GM06990 (cell line): ENCODE measurements at regions not wholly inside any gene's neighbourhood (a gene's known extent, or its start where the extent isn't known, plus 50 kb on each side); places are given as distances from the start of the nearest gene placed in this dataset.

Experiments used
- DNase-seq: peaks from one replicate; pipeline ENCODE4 v3.0.0-alpha.2; 2011; ENCODE audit not compliant: insufficient read length; ENCODE audit errors: extremely low read depth
- H3K27me3 ChIP-seq: replicated peaks from 2 replicates; pipeline ENCODE4 v1.6.0; 2011; ENCODE audit warnings: low read length; ENCODE audit not compliant: control insufficient read depth, insufficient read depth
- H3K36me3 ChIP-seq: 2 replicates; pipeline ENCODE4 v1.5.1; 2011; ENCODE audit warnings: low read length; ENCODE audit not compliant: control insufficient read depth, insufficient read depth
- H3K4me3 ChIP-seq: replicated peaks from 2 replicates; pipeline ENCODE4 v1.5.1; 2011; ENCODE audit warnings: low read depth, mild to moderate bottlenecking, control low read depth, low read length
- TF ChIP-seq, protein P1 (sequence below): IDR thresholded peaks from 2 replicates; pipeline ENCODE4 v1.5.1; 2011; ENCODE audit warnings: low read length, control low read depth, mild to moderate bottlenecking, inconsistent platforms; ENCODE audit not compliant: insufficient read depth, poor library complexity, severe bottlenecking

GRCh38 chr6:54059683-54060082, 51.6 kb upstream of the MLIP start:
- DNase-seq = no peak
- no peaks in the 10 kb centered on the region for H3K27me3 ChIP-seq
- H3K4me3 ChIP-seq = no peak overlapping the region
- TF ChIP-seq, protein P1, sequence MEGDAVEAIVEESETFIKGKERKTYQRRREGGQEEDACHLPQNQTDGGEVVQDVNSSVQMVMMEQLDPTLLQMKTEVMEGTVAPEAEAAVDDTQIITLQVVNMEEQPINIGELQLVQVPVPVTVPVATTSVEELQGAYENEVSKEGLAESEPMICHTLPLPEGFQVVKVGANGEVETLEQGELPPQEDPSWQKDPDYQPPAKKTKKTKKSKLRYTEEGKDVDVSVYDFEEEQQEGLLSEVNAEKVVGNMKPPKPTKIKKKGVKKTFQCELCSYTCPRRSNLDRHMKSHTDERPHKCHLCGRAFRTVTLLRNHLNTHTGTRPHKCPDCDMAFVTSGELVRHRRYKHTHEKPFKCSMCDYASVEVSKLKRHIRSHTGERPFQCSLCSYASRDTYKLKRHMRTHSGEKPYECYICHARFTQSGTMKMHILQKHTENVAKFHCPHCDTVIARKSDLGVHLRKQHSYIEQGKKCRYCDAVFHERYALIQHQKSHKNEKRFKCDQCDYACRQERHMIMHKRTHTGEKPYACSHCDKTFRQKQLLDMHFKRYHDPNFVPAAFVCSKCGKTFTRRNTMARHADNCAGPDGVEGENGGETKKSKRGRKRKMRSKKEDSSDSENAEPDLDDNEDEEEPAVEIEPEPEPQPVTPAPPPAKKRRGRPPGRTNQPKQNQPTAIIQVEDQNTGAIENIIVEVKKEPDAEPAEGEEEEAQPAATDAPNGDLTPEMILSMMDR = no peak
- no peaks in the 10 kb centered on the region for H3K36me3 ChIP-seq

DNA sequence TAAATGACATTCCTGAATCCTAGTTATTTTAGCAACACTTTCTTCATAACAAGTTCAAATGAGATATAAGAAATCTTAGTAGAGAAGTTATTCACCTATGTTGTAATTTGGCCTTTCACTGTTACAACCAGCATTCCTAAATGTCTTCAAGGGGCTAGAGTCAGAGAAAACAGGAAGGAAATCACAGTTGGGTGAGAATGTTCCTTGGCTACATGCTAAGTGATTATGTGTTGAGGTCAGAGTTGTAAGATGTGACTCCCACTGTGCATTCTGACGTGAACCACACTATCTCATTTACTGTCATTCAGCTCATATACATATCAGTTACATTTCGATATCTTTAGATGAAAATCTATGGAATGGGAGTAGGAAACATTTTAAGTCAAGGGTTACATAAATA, 51.0 kb upstream of the MLIP start:
- no peak for DNase-seq
- no peak overlapping the region for H3K4me3 ChIP-seq
- no peaks in the 10 kb centered on the region for H3K27me3 ChIP-seq

More for the DNA sequence above, 51.0 kb upstream of the MLIP start:
- TF ChIP-seq, protein P1 = no peak
- H3K36me3 ChIP-seq = no peaks in the 10 kb centered on the region
